Kasumi-1 (cell line): ENCODE measurements at regions not wholly inside any gene's neighbourhood (a gene's known extent, or its start where the extent isn't known, plus 50 kb on each side); places are given as distances from the start of the nearest gene placed in this dataset.
"Not testable (repeated sequence)": the region's sequence is repeated elsewhere in the genome, so short reads cannot be mapped to it uniquely, and the experiment has no call there.

Experiments used
- DNase-seq, 2 experiments: peaks; one replicate each; lab custom pipeline; 2025; lab: John Stamatoyannopoulos, UW

GRCh38 chr1:38667626-38668025 lies 191.9 kb downstream of the RRAGC start:
- DNase-seq: no peak

- DNase-seq: no peak
Observed at GRCh38 chr1:38662126-38662525, 197.4 kb downstream of the RRAGC start.

DNA sequence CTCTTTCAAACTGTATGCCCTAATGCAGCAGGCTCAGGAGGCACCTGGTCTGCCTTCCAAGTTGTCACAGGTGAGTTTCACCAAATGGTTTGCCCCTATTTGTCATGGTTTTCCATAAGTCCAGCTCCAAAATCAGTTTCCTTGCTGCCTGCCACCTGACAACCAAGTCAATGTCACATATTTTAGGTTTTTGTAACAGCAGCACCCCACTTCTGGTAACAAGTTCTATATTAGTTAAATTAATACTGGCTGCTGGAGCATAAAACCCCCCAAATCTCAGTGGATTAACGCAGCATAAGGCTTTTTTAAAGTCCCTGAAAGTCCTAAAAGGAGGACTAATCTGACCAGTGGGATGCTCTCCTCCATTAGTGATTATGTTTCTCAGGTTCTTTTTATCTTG lies 200.7 kb downstream of the RRAGC start:
- DNase-seq: no peak

DNA sequence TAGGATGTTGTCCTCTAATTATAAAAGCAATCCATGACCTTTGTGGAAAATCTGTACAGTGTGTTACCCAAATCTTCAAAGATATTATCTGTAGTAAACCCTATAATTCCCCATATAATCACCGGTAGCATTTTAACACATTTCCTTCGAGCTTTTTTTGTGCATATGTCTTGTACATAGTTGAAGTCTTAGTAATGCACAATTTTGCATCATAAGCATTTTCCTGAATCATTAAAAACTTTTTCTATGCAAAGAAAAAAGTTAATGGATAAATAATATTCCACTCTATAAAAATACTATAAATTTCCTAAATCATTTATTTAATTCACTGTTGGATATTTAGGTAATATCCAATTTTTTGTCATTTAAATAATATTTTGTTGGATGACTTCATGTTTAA lies 201.7 kb downstream of the RRAGC start:
- DNase-seq: no peak

DNA sequence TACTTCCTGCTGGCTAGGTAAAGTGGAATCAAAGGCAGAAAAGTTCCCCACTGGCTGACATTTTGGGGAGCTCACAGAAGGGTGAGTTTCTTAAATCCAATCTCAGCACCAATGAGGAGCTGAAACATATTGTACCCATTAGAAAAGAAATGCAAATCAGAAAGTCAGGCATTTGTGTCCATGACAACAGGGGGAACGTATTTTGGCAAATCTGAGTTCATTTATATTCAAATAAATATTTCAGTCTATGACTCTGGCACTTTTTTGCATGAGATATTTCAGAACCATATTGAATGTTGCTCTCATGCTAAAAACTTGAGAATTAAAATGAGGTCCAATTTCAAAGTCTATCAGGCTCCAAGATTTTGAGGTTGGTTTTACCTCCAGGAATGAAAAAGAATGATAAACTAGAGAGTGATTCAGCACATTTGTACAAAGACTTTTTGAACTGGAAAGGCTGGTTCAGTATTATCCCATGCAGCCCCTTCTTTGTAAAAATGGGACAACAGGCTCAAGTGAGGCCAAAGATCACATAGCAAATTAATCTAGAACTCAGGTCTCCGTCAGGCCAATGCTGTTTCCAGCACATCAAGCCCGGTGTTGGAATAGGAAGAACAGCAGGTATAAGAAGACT lies 202.2 kb downstream of the RRAGC start:
- DNase-seq: no peak

- no peak for DNase-seq
Observed at GRCh38 chr1:38656726-38657125, 202.8 kb downstream of the RRAGC start.

DNA sequence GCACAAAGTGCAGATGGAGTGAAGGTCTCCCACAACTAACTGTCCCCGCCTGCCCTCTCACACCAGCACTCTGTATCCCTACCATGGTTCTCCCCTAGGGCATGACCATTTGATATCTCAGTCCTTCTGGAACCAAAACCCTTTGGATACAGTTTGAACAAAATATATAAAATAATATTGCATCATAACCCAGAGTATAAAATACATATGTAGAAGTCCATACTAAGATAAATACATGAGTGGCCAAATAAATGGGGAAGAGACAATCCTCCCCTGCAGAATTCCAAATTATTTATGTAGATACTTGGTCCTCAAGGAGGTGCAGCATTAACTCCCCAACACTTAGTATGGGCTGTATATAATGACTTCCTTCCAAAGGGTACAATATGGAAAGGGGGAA lies 207.4 kb downstream of the RRAGC start:
- DNase-seq: no peak

DNA sequence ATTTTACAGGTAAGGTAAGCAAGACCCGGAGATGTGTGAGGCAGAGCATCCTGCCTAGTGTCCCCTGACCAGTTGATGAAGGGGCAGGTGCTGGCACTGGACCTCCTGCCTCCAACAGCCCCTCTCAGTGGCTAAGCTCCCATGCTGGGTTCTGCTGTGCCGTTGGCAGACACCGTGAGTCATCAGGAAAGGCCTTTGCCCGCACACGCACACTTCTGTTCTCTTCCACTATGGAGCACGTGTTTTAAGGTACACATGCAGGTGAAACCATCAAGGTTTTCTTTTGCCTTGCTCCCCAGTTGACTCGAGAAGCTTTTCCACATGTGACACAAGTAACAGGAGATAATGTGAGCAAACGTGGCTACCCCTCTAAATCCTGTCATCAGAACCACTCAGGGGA lies 207.9 kb downstream of the RRAGC start:
- no peak for DNase-seq

- no peak for DNase-seq
Observed at GRCh38 chr1:38648417-38648816, 211.2 kb downstream of the RRAGC start.

GRCh38 chr1:38647341-38647740 lies 212.2 kb downstream of the RRAGC start:
- not testable (repeated sequence) for DNase-seq

- no peak for DNase-seq
Observed at GRCh38 chr1:38644092-38644491, 215.5 kb downstream of the RRAGC start.

DNA sequence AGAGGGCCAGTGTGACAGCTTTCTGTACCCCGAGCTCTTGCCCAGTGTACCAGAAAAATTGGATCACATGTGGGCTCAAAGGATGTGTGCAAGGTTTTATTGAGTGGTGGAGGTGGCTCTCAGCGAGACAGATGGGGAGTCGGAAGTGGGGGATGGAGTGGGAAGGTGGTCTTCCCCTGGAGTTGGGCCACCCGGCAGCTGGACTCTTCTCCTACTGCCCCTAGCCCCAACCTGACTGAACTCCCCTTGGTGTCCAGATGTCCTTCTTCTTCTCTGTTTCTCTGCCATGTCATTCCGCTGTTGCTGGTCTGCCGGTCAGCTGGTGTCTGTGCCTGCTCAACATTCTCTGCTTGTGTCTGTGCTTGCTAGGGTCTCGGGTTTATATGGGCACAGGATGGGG lies 217.9 kb downstream of the RRAGC start:
- DNase-seq: no peak

GRCh38 chr1:38640371-38640770 lies 219.2 kb downstream of the RRAGC start:
- DNase-seq: no peak

DNA sequence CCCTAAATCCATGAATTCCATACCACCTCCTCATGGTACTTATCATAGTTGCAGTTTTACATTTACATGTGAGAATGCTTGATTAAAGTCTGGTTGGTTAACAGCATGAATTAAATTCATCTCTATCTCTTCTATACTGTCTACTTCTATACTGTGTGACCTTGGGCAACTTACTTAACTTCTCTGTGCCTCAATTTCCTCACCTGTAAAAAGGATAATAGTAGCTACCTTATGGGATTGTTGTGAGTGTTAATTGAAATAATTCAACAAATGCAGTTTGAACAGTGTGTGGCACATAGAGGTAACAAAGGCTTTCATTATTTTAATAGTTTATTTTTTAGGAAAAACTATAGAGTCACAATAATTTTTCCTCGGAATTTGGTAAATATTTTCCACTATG lies 231.3 kb downstream of the RRAGC start:
- DNase-seq: no peak

DNA sequence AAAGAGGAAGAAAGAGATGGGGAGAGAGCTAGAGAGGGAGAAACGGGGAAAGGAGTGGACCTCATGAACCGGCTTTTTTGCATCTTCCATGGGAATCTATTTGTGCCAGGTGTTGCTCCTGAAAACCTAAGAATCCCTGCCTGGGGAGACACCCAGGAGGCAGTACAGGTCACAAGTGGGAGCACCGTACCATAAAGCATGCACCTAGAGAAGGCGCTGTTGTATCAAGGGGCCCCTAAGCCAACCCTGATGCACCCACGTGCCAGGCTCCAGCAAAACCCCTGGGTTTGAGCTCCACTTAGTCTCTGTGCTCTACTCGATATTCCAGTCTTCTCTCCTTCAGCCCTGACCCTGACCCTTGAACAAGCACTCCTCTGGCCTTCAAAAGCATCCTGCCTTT lies 233.6 kb downstream of the RRAGC start:
- no peak for DNase-seq

- no peak for DNase-seq
Observed at GRCh38 chr1:38624336-38625039, 235.1 kb downstream of the RRAGC start.

GRCh38 chr1:38623529-38623928 lies 236.0 kb downstream of the RRAGC start:
- no peak for DNase-seq

- DNase-seq: no peak
Observed at GRCh38 chr1:38622197-38622596, 237.4 kb downstream of the RRAGC start.

- DNase-seq: no peak
Observed at GRCh38 chr1:38616846-38617245, 242.7 kb downstream of the RRAGC start.

GRCh38 chr1:38615680-38616079 lies 243.9 kb downstream of the RRAGC start:
- DNase-seq: no peak

DNA sequence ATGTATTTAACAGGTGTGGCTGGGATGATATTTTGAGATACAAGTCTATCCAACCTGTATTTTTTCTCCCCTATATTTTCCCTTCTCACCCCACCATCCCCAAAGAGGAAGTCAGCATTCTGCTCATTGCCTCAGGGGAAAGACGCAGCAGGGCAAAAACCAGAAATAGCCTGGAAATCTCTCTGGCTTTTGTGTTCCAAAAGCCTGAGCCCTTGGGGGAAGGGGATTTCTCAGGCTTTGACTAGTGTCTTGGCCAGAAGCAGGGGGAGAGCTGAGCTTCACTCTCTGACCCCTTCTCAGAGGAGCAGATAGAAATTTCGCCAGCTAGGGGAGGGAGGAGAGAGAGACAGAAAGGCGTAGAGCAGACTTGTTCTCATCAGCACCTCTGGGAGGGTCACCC lies 244.7 kb downstream of the RRAGC start:
- DNase-seq: no peak

- no peak for DNase-seq
Observed at GRCh38 chr1:38613996-38614395, 245.6 kb downstream of the RRAGC start.

- DNase-seq: no peak
Observed at GRCh38 chr1:38612951-38613350, 246.6 kb downstream of the RRAGC start.

GRCh38 chr1:38611664-38612211 lies 247.8 kb downstream of the RRAGC start:
- DNase-seq: no peak
